HepG2 (cell line): ENCODE measurements at regions not wholly inside any gene's neighbourhood (a gene's known extent, or its start where the extent isn't known, plus 50 kb on each side); places are given as distances from the start of the nearest gene placed in this dataset.

Experiments used
- ATAC-seq: fragments of 200-7000 bp; cut with Tn5 transposase; 3 replicates; pipeline ENCODE4 v1.9.1; 2020; ENCODE audit warnings: mild to moderate bottlenecking, moderate library complexity
- BruUV-seq: library from RNA; stranded (reverse); fragments of 400-500 nt; replicated peaks from 2 replicates; lab custom pipeline; 2021; lab: Mats Ljungman, UMichigan
- CTCF ChIA-PET: fragments of 300-600 bp; formaldehyde crosslinking; extraction: SDS; loops from one replicate; lab custom pipeline; 2021; ENCODE audit warnings: low total read pairs, inconsistent platforms, low intra/inter-chr PET ratio; lab: Yijun Ruan, JAX
- POLR2A ChIA-PET: fragments of 350-600 bp; sonication (Branson Sonifier 250); formaldehyde crosslinking; loops from one replicate; lab custom pipeline; 2020; ENCODE audit warnings: antibody characterized with exemption, inconsistent platforms; lab: Yijun Ruan, JAX
- DNase-seq: peaks from one replicate; pipeline ENCODE4 v3.0.0-alpha.2; 2015; ENCODE audit warnings: low spot score
- FAIRE-seq: peaks from 3 replicates; lab custom pipeline; 2011; peaks lifted over from hg19 to GRCh38; lab: Jason Lieb, UNC
- H2AFZ ChIP-seq: one replicate; pipeline ENCODE4 v1.6.1; 2011; ENCODE audit warnings: low read length, inconsistent platforms
- H3K27ac ChIP-seq: fragments of 300-600 bp; 3 replicates; pipeline ENCODE4 v1.8.0; 2011; ENCODE audit warnings: mixed run types, mild to moderate bottlenecking, mixed read lengths, low read length, inconsistent platforms; ENCODE audit not compliant: insufficient read depth; ENCODE audit errors: extremely low read length
- H3K27me3 ChIP-seq, 2 experiments: fragments of 200-600 bp in 1 of 2; 2 replicates in 1 of 2; 3 replicates in 1 of 2; pipeline versions ENCODE4 v1.6.0 to v1.8.0; 2011; ENCODE audit warnings: low read length in 2 of 2, mild to moderate bottlenecking in 2 of 2, moderate library complexity in 2 of 2, inconsistent platforms in 1 of 2; ENCODE audit not compliant: insufficient read depth in 2 of 2, control insufficient read depth in 1 of 2
- H3K36me3 ChIP-seq, 2 experiments: fragments of 200-600 bp in 1 of 2; replicated peaks in 1 of 2; 2 replicates in 1 of 2; 3 replicates in 1 of 2; pipeline versions ENCODE4 v1.5.1 to v1.8.0; 2011; ENCODE audit warnings: low read length in 2 of 2, inconsistent platforms in 1 of 2; ENCODE audit not compliant: insufficient read depth in 2 of 2, control insufficient read depth in 1 of 2
- H3K4me1 ChIP-seq: 2 replicates; pipeline ENCODE4 v1.5.1; 2012; ENCODE audit warnings: low read length, inconsistent platforms; ENCODE audit not compliant: insufficient read depth
- H3K4me2 ChIP-seq: 2 replicates; pipeline ENCODE4 v1.6.0; 2011; ENCODE audit warnings: low read depth, low read length, inconsistent platforms
- H3K4me3 ChIP-seq, 3 experiments: fragments of 200-600 bp in 1 of 3; sonication (generic), shearing (Covaris generic) in 1 of 3; replicated peaks in 1 of 3; 2 replicates each; pipeline ENCODE4 v1.5.1; 2011 to 2016; ENCODE audit warnings: low read length in 3 of 3, inconsistent platforms in 2 of 3, low read depth in 2 of 3, mild to moderate bottlenecking in 2 of 3, control low read depth in 1 of 3, mixed read lengths in 1 of 3; ENCODE audit not compliant: insufficient read depth in 1 of 3
- H3K79me2 ChIP-seq: one replicate; pipeline ENCODE4 v1.6.1; 2011; ENCODE audit warnings: low read length, inconsistent platforms; ENCODE audit not compliant: insufficient read depth
- H3K9ac ChIP-seq: 2 replicates; pipeline ENCODE4 v1.6.0; 2011; ENCODE audit warnings: mild to moderate bottlenecking, low read depth, low read length, inconsistent platforms; ENCODE audit not compliant: insufficient read depth
- H3K9me3 ChIP-seq: 2 replicates; pipeline ENCODE4 v1.5.1; 2012; ENCODE audit warnings: mild to moderate bottlenecking, low read length
- H4K20me1 ChIP-seq: 2 replicates; pipeline ENCODE4 v1.6.0; 2011; ENCODE audit warnings: inconsistent platforms, mild to moderate bottlenecking, low read length, moderate library complexity; ENCODE audit not compliant: insufficient read depth
- CBFB ChIP-seq: sonication (generic); formaldehyde crosslinking; IDR thresholded peaks from 2 replicates; pipeline ENCODE4 v1.4.0; 2020; ENCODE audit warnings: missing genetic modification reagents
- FLYWCH1 ChIP-seq: sonication (generic); formaldehyde crosslinking; IDR thresholded peaks from 2 replicates; pipeline ENCODE4 v1.8.1; 2023; ENCODE audit warnings: mild to moderate bottlenecking, missing genetic modification reagents
- HES4 ChIP-seq: sonication (generic); formaldehyde crosslinking; IDR thresholded peaks from 2 replicates; pipeline ENCODE4 v1.9.0; 2021; ENCODE audit warnings: mild to moderate bottlenecking, missing genetic modification reagents, borderline replicate concordance
- KLF13 ChIP-seq: sonication (generic); formaldehyde crosslinking; IDR thresholded peaks from 2 replicates; pipeline ENCODE4 v1.4.0; 2020; ENCODE audit warnings: mild to moderate bottlenecking, missing genetic modification reagents
- MAFG ChIP-seq: sonication (generic); formaldehyde crosslinking; IDR thresholded peaks from 2 replicates; pipeline ENCODE4 v1.5.1; 2020; ENCODE audit warnings: mild to moderate bottlenecking, missing genetic modification reagents
- NCOA2 ChIP-seq: sonication (generic); formaldehyde crosslinking; IDR thresholded peaks from 2 replicates; pipeline ENCODE4 v1.8.0; 2022; ENCODE audit warnings: inconsistent platforms
- PITX1 ChIP-seq: sonication (generic); formaldehyde crosslinking; IDR thresholded peaks from 2 replicates; pipeline ENCODE4 v1.5.1; 2020; ENCODE audit warnings: mild to moderate bottlenecking, missing genetic modification reagents
- POLR2AphosphoS5 ChIP-seq: IDR thresholded peaks from 2 replicates; pipeline ENCODE4 v1.6.1; 2012; ENCODE audit warnings: low read depth, low read length
- RERE ChIP-seq: IDR thresholded peaks from 2 replicates; pipeline ENCODE4 v1.6.1; 2016; ENCODE audit warnings: low read depth, missing genetic modification reagents, missing compliant biosample characterization
- SCMH1 ChIP-seq: sonication (generic); formaldehyde crosslinking; IDR thresholded peaks from 2 replicates; pipeline ENCODE4 v1.9.0; 2021; ENCODE audit warnings: missing genetic modification reagents, mild to moderate bottlenecking, borderline replicate concordance
- SIX1 ChIP-seq: sonication (generic); formaldehyde crosslinking; IDR thresholded peaks from 2 replicates; pipeline ENCODE4 v1.4.0; 2020; ENCODE audit warnings: missing genetic modification reagents, borderline replicate concordance
- SKIL ChIP-seq: sonication (generic); formaldehyde crosslinking; IDR thresholded peaks from 2 replicates; pipeline ENCODE4 v1.8.0; 2022; ENCODE audit warnings: missing genetic modification reagents, mild to moderate bottlenecking, moderate library complexity, borderline replicate concordance
- SP5 ChIP-seq: IDR thresholded peaks from 2 replicates; pipeline ENCODE4 v1.6.1; 2016; ENCODE audit warnings: low read depth, borderline replicate concordance
- TOPORS ChIP-seq: sonication (generic); formaldehyde crosslinking; IDR thresholded peaks from 2 replicates; pipeline ENCODE4 v1.8.0; 2023; ENCODE audit warnings: mild to moderate bottlenecking, missing genetic modification reagents
- ZGPAT ChIP-seq: IDR thresholded peaks from 2 replicates; pipeline ENCODE4 v1.6.1; 2016; ENCODE audit warnings: mild to moderate bottlenecking
- ZNF138 ChIP-seq: sonication (generic); formaldehyde crosslinking; IDR thresholded peaks from 2 replicates; pipeline ENCODE4 v1.5.0; 2020; ENCODE audit warnings: mild to moderate bottlenecking, low read depth, missing genetic modification reagents
- ZNF354B ChIP-seq: sonication (generic); formaldehyde crosslinking; IDR thresholded peaks from 2 replicates; pipeline ENCODE4 v1.8.0; 2022; ENCODE audit warnings: mild to moderate bottlenecking, missing genetic modification reagents
- ZNF83 ChIP-seq: sonication (generic); formaldehyde crosslinking; IDR thresholded peaks from 2 replicates; pipeline ENCODE4 v1.4.0; 2020; ENCODE audit warnings: missing genetic modification reagents, mild to moderate bottlenecking, borderline replicate concordance
- WGBS: methylation state at CpG from one replicate; pipeline ENCODE4 v1.1.6; 2017; ENCODE audit warnings: low lambda C conversion rate; 5-methylcytosine and 5-hydroxymethylcytosine counted together
- in situ Hi-C: cut with HindIII; loops from 2 replicates; pipeline ENCODE4 v1.10.0; 2017; ENCODE audit warnings: low pct_unique_long_range_greater_than_20kb; ENCODE audit not compliant: extremely low pct_ligation_motif_present
- intact Hi-C: fragments of 100-400 bp; cut with micrococcal nuclease; formaldehyde crosslinking; loops from one replicate; pipeline ENCODE4 v1.10.0; 2022; ENCODE audit not compliant: unreplicated experiment

- WGBS: 15% methylated on average over 2 of the region's 5 CpGs
- BruUV-seq: no TSS peak
- CTCF ChIA-PET: no interaction called here
- no peaks in the 10 kb centered on the region for H3K4me1 ChIP-seq
- no peaks in the 10 kb centered on the region for H3K9me3 ChIP-seq
- in situ Hi-C loops: no loop called here
- H2AFZ ChIP-seq: no peak overlapping the region
- peak overlapping the region; percentile 55; the same call in 1 of the 2 replicates for H3K4me2 ChIP-seq
- no peaks in the 10 kb centered on the region for H3K36me3 ChIP-seq
- no peak overlapping the region for H3K27ac ChIP-seq
- H4K20me1 ChIP-seq: no peaks in the 10 kb centered on the region
- TF ChIP-seq ZGPAT (CRISPR knock-in tag): no peak
- TF ChIP-seq HES4 (CRISPR knock-in tag): no peak
- no peak for TF ChIP-seq FLYWCH1 (CRISPR knock-in tag)
- no peak for TF ChIP-seq ZNF138 (CRISPR knock-in tag)
- no peak for TF ChIP-seq PITX1 (CRISPR knock-in tag)
- TF ChIP-seq ZNF354B: no peak
- TF ChIP-seq RERE (CRISPR knock-in tag): no peak
- no peak for TF ChIP-seq SP5 (CRISPR knock-in tag)
- TF ChIP-seq CBFB (CRISPR knock-in tag): no peak
- TF ChIP-seq TOPORS (CRISPR knock-in tag): no peak
- TF ChIP-seq MAFG: no peak
- no peak for TF ChIP-seq SKIL (CRISPR knock-in tag)
- TF ChIP-seq SIX1 (CRISPR knock-in tag): no peak
- no peak for TF ChIP-seq SCMH1 (CRISPR knock-in tag)
- TF ChIP-seq POLR2AphosphoS5: no peak
- TF ChIP-seq KLF13 (CRISPR knock-in tag): no peak
- no peak for TF ChIP-seq NCOA2
- TF ChIP-seq ZNF83 (CRISPR knock-in tag): no peak
- TF ChIP-seq, all 625 proteins: peak for 0
- FAIRE-seq (no peak), ATAC-seq (no peak), DNase-seq (no peak)
- POLR2A ChIA-PET: interaction anchor here (0.5 kb wide), 1 partner anchor 357 kb away, joined by 3 read pairs; no protein-coding TSS in a partner anchor
- no peak overlapping the region for H3K9ac ChIP-seq
- peak overlapping the region in 2 of 3 experiments; percentile 40; a peak in 3 of 6 replicates for H3K4me3 ChIP-seq
- no peaks in the 10 kb centered on the region for H3K79me2 ChIP-seq
- no peaks in the 10 kb centered on the region for H3K27me3 ChIP-seq
- intact Hi-C loops: no loop called here
Observed at GRCh38 chr4:55707507-55707906, 71.4 kb upstream of the NMU start.
